IMR-90 (cell line): ENCODE measurements at regions not wholly inside any gene's neighbourhood (a gene's known extent, or its start where the extent isn't known, plus 50 kb on each side); places are given as distances from the start of the nearest gene placed in this dataset.

Source experiments
- ATAC-seq: fragments of 200-7000 bp; cut with Tn5 transposase; 2 replicates; pipeline ENCODE4 v1.9.1; 2020; ENCODE audit warnings: low read depth, mild to moderate bottlenecking, moderate library complexity
- BruUV-seq: library from RNA; stranded (reverse); fragments of 400-500 nt; replicated peaks from 2 replicates; lab custom pipeline; 2021; lab: Mats Ljungman, UMichigan
- CTCF ChIA-PET: fragments of 300-600 bp; formaldehyde crosslinking; extraction: SDS; loops from one replicate; lab custom pipeline; 2021; ENCODE audit warnings: antibody characterized with exemption; lab: Yijun Ruan, JAX
- POLR2A ChIA-PET: fragments of 300-600 bp; sonication (Branson Sonifier 250); formaldehyde crosslinking; loops from one replicate; lab custom pipeline; 2022; ENCODE audit warnings: antibody characterized with exemption; ENCODE audit not compliant: unreplicated experiment; lab: Charles Lee
- DNase-seq: peaks from one replicate; pipeline ENCODE4 v3.0.0; 2013
- H2AFZ ChIP-seq: replicated peaks from 2 replicates; pipeline ENCODE3; 2013; ENCODE audit warnings: low read length, mild to moderate bottlenecking; ENCODE audit not compliant: poor library complexity
- H2AK5ac ChIP-seq: 2 replicates; pipeline ENCODE4 v1.6.1; 2013; ENCODE audit warnings: low read depth, low read length, inconsistent platforms
- H2AK9ac ChIP-seq: replicated peaks from 2 replicates; pipeline ENCODE3; 2013; ENCODE audit warnings: mild to moderate bottlenecking, low read depth, low read length, moderate library complexity; ENCODE audit not compliant: poor library complexity
- H2BK120ac ChIP-seq: 2 replicates; pipeline ENCODE4 v1.6.1; 2013; ENCODE audit warnings: low read depth, low read length, inconsistent platforms
- H2BK15ac ChIP-seq: 3 replicates; pipeline ENCODE4 v1.6.1; 2013; ENCODE audit warnings: low read depth, low read length, inconsistent platforms
- H2BK20ac ChIP-seq: 2 replicates; pipeline ENCODE4 v1.6.1; 2013; ENCODE audit warnings: low read depth, mild to moderate bottlenecking, inconsistent platforms, low read length, moderate library complexity
- H2BK5ac ChIP-seq: 2 replicates; pipeline ENCODE4 v1.6.1; 2013; ENCODE audit warnings: mild to moderate bottlenecking, low read depth, low read length, inconsistent platforms; ENCODE audit not compliant: poor library complexity, severe bottlenecking
- H3K14ac ChIP-seq: replicated peaks from 2 replicates; pipeline ENCODE4 v1.6.1; 2013; ENCODE audit warnings: low read depth, low read length, inconsistent platforms
- H3K18ac ChIP-seq: 2 replicates; pipeline ENCODE4 v1.6.1; 2013; ENCODE audit warnings: low read depth, low read length, control low read depth
- H3K23ac ChIP-seq: 2 replicates; pipeline ENCODE4 v1.6.1; 2013; ENCODE audit warnings: low read depth, low read length, inconsistent platforms
- H3K27ac ChIP-seq: 2 replicates; pipeline ENCODE4 v1.5.1; 2013; ENCODE audit warnings: mild to moderate bottlenecking, control low read depth, low read length; ENCODE audit not compliant: insufficient read depth
- H3K27me3 ChIP-seq: 2 replicates; pipeline ENCODE4 v1.6.1; 2013; ENCODE audit warnings: low read length; ENCODE audit not compliant: control insufficient read depth, insufficient read depth
- H3K36me3 ChIP-seq: 2 replicates; pipeline ENCODE4 v1.6.1; 2013; ENCODE audit warnings: low read length, mixed read lengths; ENCODE audit not compliant: control insufficient read depth, insufficient read depth
- H3K4ac ChIP-seq: 2 replicates; pipeline ENCODE4 v1.6.1; 2013; ENCODE audit warnings: low read depth, low read length, inconsistent platforms
- H3K4me1 ChIP-seq: 2 replicates; pipeline ENCODE4 v1.6.1; 2013; ENCODE audit warnings: low read length, mixed read lengths; ENCODE audit not compliant: control insufficient read depth, insufficient read depth
- H3K4me2 ChIP-seq: 2 replicates; pipeline ENCODE4 v1.6.1; 2013; ENCODE audit warnings: low read depth, mild to moderate bottlenecking, control low read depth, low read length, moderate library complexity
- H3K4me3 ChIP-seq: 2 replicates; pipeline ENCODE4 v1.5.1; 2013; ENCODE audit warnings: low read depth, mild to moderate bottlenecking, control low read depth, low read length, moderate library complexity; ENCODE audit not compliant: insufficient read depth
- H3K56ac ChIP-seq: 2 replicates; pipeline ENCODE4 v1.6.1; 2013; ENCODE audit warnings: low read length, inconsistent platforms; ENCODE audit not compliant: insufficient read depth; ENCODE audit errors: extremely low read depth
- H3K79me1 ChIP-seq, 2 experiments: 2 replicates each; pipeline ENCODE4 v1.6.1; 2013; ENCODE audit warnings: low read length in 2 of 2, inconsistent platforms in 1 of 2, low read depth in 1 of 2
- H3K9ac ChIP-seq: 2 replicates; pipeline ENCODE4 v1.6.1; 2013; ENCODE audit warnings: low read depth, low read length, control low read depth
- H3K9me1 ChIP-seq: 2 replicates; pipeline ENCODE4 v1.6.1; 2013; ENCODE audit warnings: low read length, inconsistent platforms; ENCODE audit not compliant: insufficient read depth
- H3K9me3 ChIP-seq: 2 replicates; pipeline ENCODE4 v1.6.1; 2013; ENCODE audit warnings: low read length; ENCODE audit not compliant: control insufficient read depth, insufficient read depth
- H4K20me1 ChIP-seq: 2 replicates; pipeline ENCODE4 v1.6.1; 2013; ENCODE audit warnings: low read length, inconsistent platforms; ENCODE audit not compliant: insufficient read depth
- H4K5ac ChIP-seq: 2 replicates; pipeline ENCODE4 v1.6.1; 2013; ENCODE audit warnings: mild to moderate bottlenecking, low read depth, low read length, control low read depth
- H4K8ac ChIP-seq, 2 experiments: 2 replicates each; pipeline ENCODE4 v1.6.1; 2013; ENCODE audit warnings: low read depth in 2 of 2, low read length in 2 of 2, control low read depth in 1 of 2, inconsistent platforms in 1 of 2
- H4K91ac ChIP-seq: 2 replicates; pipeline ENCODE4 v1.6.1; 2013; ENCODE audit warnings: low read depth, low read length, inconsistent platforms; ENCODE audit not compliant: insufficient read depth
- BHLHE40 ChIP-seq: fragments of 150-350 bp; IDR thresholded peaks from 2 replicates; pipeline ENCODE4 v1.6.1; 2016; ENCODE audit warnings: mild to moderate bottlenecking, low read depth, low read length
- CEBPB ChIP-seq: IDR thresholded peaks from 2 replicates; pipeline ENCODE4 v1.6.1; 2012; ENCODE audit warnings: low read depth, low read length, improper control_type of control experiment
- FOS ChIP-seq: fragments of 150-350 bp; IDR thresholded peaks from 2 replicates; pipeline ENCODE4 v1.6.1; 2016; ENCODE audit warnings: low read depth, low read length
- MAFK ChIP-seq: IDR thresholded peaks from 2 replicates; pipeline ENCODE4 v1.6.1; 2012; ENCODE audit warnings: low read depth, low read length, improper control_type of control experiment
- MAZ ChIP-seq: IDR thresholded peaks from 2 replicates; pipeline ENCODE4 v1.6.1; 2012; ENCODE audit warnings: low read depth, mild to moderate bottlenecking, low read length, improper control_type of control experiment, moderate library complexity, borderline replicate concordance
- MXI1 ChIP-seq: IDR thresholded peaks from 2 replicates; pipeline ENCODE4 v1.6.1; 2012; ENCODE audit warnings: low read depth, mild to moderate bottlenecking, low read length, moderate library complexity, borderline replicate concordance
- NFE2L2 ChIP-seq: fragments of 150-350 bp; IDR thresholded peaks from 2 replicates; pipeline ENCODE4 v1.6.1; 2016; ENCODE audit warnings: low read depth, mild to moderate bottlenecking, low read length
- POLR2A ChIP-seq: IDR thresholded peaks from 2 replicates; pipeline ENCODE4 v1.6.1; 2012; ENCODE audit warnings: mild to moderate bottlenecking, low read depth, low read length
- RCOR1 ChIP-seq: IDR thresholded peaks from 2 replicates; pipeline ENCODE4 v1.6.1; 2012; ENCODE audit warnings: mild to moderate bottlenecking, low read length, improper control_type of control experiment; ENCODE audit not compliant: insufficient replicate concordance
- RFX5 ChIP-seq: IDR thresholded peaks from 2 replicates; pipeline ENCODE4 v1.8.0; 2012; ENCODE audit warnings: low read depth, mild to moderate bottlenecking, low read length, moderate library complexity
- USF2 ChIP-seq: fragments of 150-350 bp; IDR thresholded peaks from 2 replicates; pipeline ENCODE4 v1.6.1; 2017; ENCODE audit warnings: mild to moderate bottlenecking, antibody characterized with exemption, low read length, low read depth
- WGBS, 2 experiments: methylation state at CpG; one replicate each; pipeline versions ENCODE4 v1.1.5 to v1.1.7; 2013; ENCODE audit warnings: missing lambda C conversion rate in 2 of 2; ENCODE audit not compliant: insufficient read length in 1 of 2; ENCODE audit errors: extremely low coverage in 2 of 2; 5-methylcytosine and 5-hydroxymethylcytosine counted together
- dilution Hi-C: fragments of 300-500 bp; cut with HindIII; formaldehyde crosslinking; loops from one replicate; pipeline ENCODE4 v1.14.3; 2018; ENCODE audit warnings: low sequenced_read_pairs; ENCODE audit not compliant: unreplicated experiment
- in situ Hi-C: fragments of 300-500 bp; cut with MboI; formaldehyde crosslinking; loops from 3 replicates; pipeline ENCODE4 v1.14.3; 2019; ENCODE audit warnings: low sequenced_read_pairs, inconsistent platforms, mixed read lengths
- intact Hi-C: fragments of 100-400 bp; cut with micrococcal nuclease; formaldehyde crosslinking; loops from 2 replicates; pipeline ENCODE4 v1.10.0; 2022
- TF ChIP-seq, protein P1 (sequence below): conservative IDR thresholded peaks from 2 replicates; pipeline ENCODE4 v1.5.1; 2012; ENCODE audit warnings: mild to moderate bottlenecking, low read depth, low read length, improper control_type of control experiment

DNA sequence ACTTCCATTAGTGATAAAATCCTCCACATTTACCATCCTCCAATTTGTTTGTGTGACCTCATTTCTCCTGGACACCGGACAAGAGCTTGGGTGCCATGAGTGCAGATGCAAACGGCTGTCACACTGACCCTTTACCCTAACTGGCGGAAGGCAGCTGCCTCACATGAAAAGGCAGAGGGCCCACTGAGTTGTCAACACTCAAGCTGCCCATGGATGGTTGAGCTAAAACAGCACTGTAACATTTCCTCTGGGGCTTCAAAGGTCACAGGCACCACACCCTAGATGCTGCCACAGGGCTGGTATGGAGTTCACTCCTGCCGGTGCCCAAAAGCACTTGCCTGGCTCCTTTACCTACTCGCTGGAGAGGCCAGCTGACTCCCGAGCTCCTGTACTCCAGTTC lies 653.4 kb downstream of the KCNT2 start:
- no peak overlapping the region for H2BK120ac ChIP-seq
- H3K14ac ChIP-seq = no peak overlapping the region

More for the DNA sequence above, 653.4 kb downstream of the KCNT2 start:
- Histone ChIP-seq H4K5ac (no peak overlapping the region), H3K27me3 (no peaks in the 10 kb centered on the region), H3K56ac (no peak overlapping the region), H2AFZ (no peak overlapping the region), H3K9ac (no peak overlapping the region), H3K4ac (no peak overlapping the region), H4K8ac (no peak overlapping the region), H4K91ac (no peak overlapping the region), H2BK15ac (no peak overlapping the region), H3K4me2 (no peak overlapping the region), H3K79me1 (no peaks in the 10 kb centered on the region), H3K27ac (no peak overlapping the region), H3K18ac (no peak overlapping the region), H2AK5ac (no peak overlapping the region), H3K9me3 (no peaks in the 10 kb centered on the region), H3K4me3 (no peak overlapping the region), H2BK20ac (no peak overlapping the region), H3K9me1 (no peaks in the 10 kb centered on the region), H3K23ac (no peak overlapping the region), H4K20me1 (no peaks in the 10 kb centered on the region), H3K36me3 (no peaks in the 10 kb centered on the region), H2BK5ac (no peak overlapping the region), H2AK9ac (no peak overlapping the region), H3K4me1 (no peaks in the 10 kb centered on the region)
- intact Hi-C loops (no loop called here), in situ Hi-C loops (no loop called here), dilution Hi-C loops (no loop called here)
- WGBS, 2 experiments = 67% methylated on average over 2 of the region's 6 CpGs; no CpG with 5 or more reads in 1 of the 2 experiments
- ChIA-PET POLR2A (no interaction called here), CTCF (no interaction called here)
- BruUV-seq = no TSS peak
- TF ChIP-seq RCOR1 (no peak), NFE2L2 (no peak), MAFK (no peak), USF2 (no peak), MAZ (no peak), MXI1 (no peak), BHLHE40 (no peak), POLR2A (no peak), CEBPB (no peak), FOS (no peak), RFX5 (no peak)
- TF ChIP-seq, protein P1, sequence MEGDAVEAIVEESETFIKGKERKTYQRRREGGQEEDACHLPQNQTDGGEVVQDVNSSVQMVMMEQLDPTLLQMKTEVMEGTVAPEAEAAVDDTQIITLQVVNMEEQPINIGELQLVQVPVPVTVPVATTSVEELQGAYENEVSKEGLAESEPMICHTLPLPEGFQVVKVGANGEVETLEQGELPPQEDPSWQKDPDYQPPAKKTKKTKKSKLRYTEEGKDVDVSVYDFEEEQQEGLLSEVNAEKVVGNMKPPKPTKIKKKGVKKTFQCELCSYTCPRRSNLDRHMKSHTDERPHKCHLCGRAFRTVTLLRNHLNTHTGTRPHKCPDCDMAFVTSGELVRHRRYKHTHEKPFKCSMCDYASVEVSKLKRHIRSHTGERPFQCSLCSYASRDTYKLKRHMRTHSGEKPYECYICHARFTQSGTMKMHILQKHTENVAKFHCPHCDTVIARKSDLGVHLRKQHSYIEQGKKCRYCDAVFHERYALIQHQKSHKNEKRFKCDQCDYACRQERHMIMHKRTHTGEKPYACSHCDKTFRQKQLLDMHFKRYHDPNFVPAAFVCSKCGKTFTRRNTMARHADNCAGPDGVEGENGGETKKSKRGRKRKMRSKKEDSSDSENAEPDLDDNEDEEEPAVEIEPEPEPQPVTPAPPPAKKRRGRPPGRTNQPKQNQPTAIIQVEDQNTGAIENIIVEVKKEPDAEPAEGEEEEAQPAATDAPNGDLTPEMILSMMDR = no peak
- DNase-seq (no peak), ATAC-seq (no peak)
